ENCODE measurements at regions not wholly inside any gene's neighbourhood (a gene's known extent, or its start where the extent isn't known, plus 50 kb on each side); places are given as distances from the start of the nearest gene placed in this dataset.
"Not testable (repeated sequence)": the region's sequence is repeated elsewhere in the genome, so short reads cannot be mapped to it uniquely, and the experiment has no call there.

- Mint-ChIP-seq H3K36me3 (ENCODE audit: insufficient read depth) (no peaks in the 10 kb centered on the region), H3K27me3 (no peaks in the 10 kb centered on the region), H3K9me3 (no peaks in the 10 kb centered on the region), H3K4me1 (ENCODE audit: low read depth in 2 of 2) (no peaks in the 10 kb centered on the region), H3K4me3 (no peak overlapping the region), H3K27ac (no peak overlapping the region)
- no peak for ATAC-seq (replicated peaks)
- DNase-seq: no peak
Observed at GRCh38 chr2:137873536-137874244, 90.6 kb upstream of the HNMT start.

GRCh38 chr2:137879121-137879520 lies 85.2 kb upstream of the HNMT start:
- Mint-ChIP-seq H3K36me3 (ENCODE audit: insufficient read depth) (no peaks in the 10 kb centered on the region), H3K4me1 (ENCODE audit: low read depth in 2 of 2) (no peaks in the 10 kb centered on the region), H3K27me3 (no peaks in the 10 kb centered on the region), H3K27ac (no peak overlapping the region), H3K4me3 (no peak overlapping the region), H3K9me3 (peaks cover 0 to 4% of the 10 kb centered on the region in 2 donors)
- ATAC-seq (replicated peaks): no peak
- DNase-seq: no peak

- H3K36me3 Mint-ChIP-seq (ENCODE audit: insufficient read depth): no peaks in the 10 kb centered on the region
Observed at GRCh38 chr2:137881711-137882110, 82.6 kb upstream of the HNMT start.

GRCh38 chr2:137886083-137886831 lies 78.0 kb upstream of the HNMT start:
- Mint-ChIP-seq H3K27ac (no peak overlapping the region), H3K4me1 (ENCODE audit: low read depth in 2 of 2) (no peaks in the 10 kb centered on the region), H3K9me3 (peaks cover 0 to 4% of the 10 kb centered on the region in 2 donors), H3K4me3 (no peak overlapping the region), H3K36me3 (ENCODE audit: insufficient read depth) (no peaks in the 10 kb centered on the region), H3K27me3 (no peaks in the 10 kb centered on the region)
- ATAC-seq (replicated peaks): no peak
- DNase-seq: no peak

More at GRCh38 chr2:137881711-137882110, 82.6 kb upstream of the HNMT start:
- H3K9me3 Mint-ChIP-seq: peaks cover 0 to 4% of the 10 kb centered on the region in 2 donors
- DNase-seq (no peak), ATAC-seq (replicated peaks) (no peak)
- no peak overlapping the region for H3K27ac Mint-ChIP-seq
- H3K4me3 Mint-ChIP-seq: no peak overlapping the region
- no peaks in the 10 kb centered on the region for H3K27me3 Mint-ChIP-seq
- H3K4me1 Mint-ChIP-seq (ENCODE audit: low read depth in 2 of 2): no peaks in the 10 kb centered on the region

- Mint-ChIP-seq H3K27ac (no peak overlapping the region), H3K4me1 (ENCODE audit: low read depth in 2 of 2) (no peaks in the 10 kb centered on the region), H3K4me3 (no peak overlapping the region), H3K36me3 (ENCODE audit: insufficient read depth) (no peaks in the 10 kb centered on the region), H3K27me3 (no peaks in the 10 kb centered on the region), H3K9me3 (peaks cover 0 to 2% of the 10 kb centered on the region in 2 donors)
- ATAC-seq (replicated peaks) (no peak), DNase-seq (no peak)
Observed at GRCh38 chr2:137888845-137889244, 75.4 kb upstream of the HNMT start.

GRCh38 chr2:137892739-137893138 lies 71.5 kb upstream of the HNMT start:
- Mint-ChIP-seq H3K4me3 (no peak overlapping the region), H3K27ac (no peak overlapping the region), H3K36me3 (ENCODE audit: insufficient read depth) (no peaks in the 10 kb centered on the region), H3K4me1 (ENCODE audit: low read depth in 2 of 2) (no peaks in the 10 kb centered on the region), H3K9me3 (peaks cover 0 to 2% of the 10 kb centered on the region in 2 donors), H3K27me3 (no peaks in the 10 kb centered on the region)
- ATAC-seq (replicated peaks) (no peak), DNase-seq (no peak)

- H3K4me3 Mint-ChIP-seq: no peak overlapping the region
- no peaks in the 10 kb centered on the region for H3K4me1 Mint-ChIP-seq (ENCODE audit: low read depth in 2 of 2)
- ATAC-seq (replicated peaks) (no peak), DNase-seq (no peak)
- H3K27ac Mint-ChIP-seq: no peak overlapping the region
- no peaks in the 10 kb centered on the region for H3K36me3 Mint-ChIP-seq (ENCODE audit: insufficient read depth)
- H3K27me3 Mint-ChIP-seq: no peaks in the 10 kb centered on the region
- peaks cover 0 to 2% of the 10 kb centered on the region in 2 donors for H3K9me3 Mint-ChIP-seq
Observed at GRCh38 chr2:137893145-137893544, 71.1 kb upstream of the HNMT start.

GRCh38 chr2:137896467-137896866 lies 67.8 kb upstream of the HNMT start:
- Mint-ChIP-seq H3K4me1 (ENCODE audit: low read depth in 2 of 2) (no peaks in the 10 kb centered on the region), H3K27ac (no peak overlapping the region), H3K9me3 (peaks cover 0 to 2% of the 10 kb centered on the region in 2 donors), H3K36me3 (ENCODE audit: insufficient read depth) (no peaks in the 10 kb centered on the region), H3K27me3 (no peaks in the 10 kb centered on the region), H3K4me3 (no peak overlapping the region)
- ATAC-seq (replicated peaks) (no peak), DNase-seq (no peak)

GRCh38 chr2:137897082-137897481 lies 67.2 kb upstream of the HNMT start:
- Mint-ChIP-seq H3K36me3 (ENCODE audit: insufficient read depth) (no peaks in the 10 kb centered on the region), H3K4me3 (no peak overlapping the region), H3K9me3 (peaks cover 0 to 2% of the 10 kb centered on the region in 2 donors), H3K4me1 (ENCODE audit: low read depth in 2 of 2) (no peaks in the 10 kb centered on the region), H3K27ac (no peak overlapping the region), H3K27me3 (no peaks in the 10 kb centered on the region)
- no peak for DNase-seq
- ATAC-seq (replicated peaks): no peak

- Mint-ChIP-seq H3K4me1 (ENCODE audit: low read depth in 2 of 2) (no peaks in the 10 kb centered on the region), H3K27ac (no peak overlapping the region)
Observed at GRCh38 chr2:137900421-137901141, 63.7 kb upstream of the HNMT start.

GRCh38 chr2:137910641-137911040 lies 53.6 kb upstream of the HNMT start:
- no peak for DNase-seq
- Mint-ChIP-seq H3K36me3 (ENCODE audit: insufficient read depth) (no peaks in the 10 kb centered on the region), H3K4me1 (ENCODE audit: low read depth in 2 of 2) (no peaks in the 10 kb centered on the region), H3K27ac (no peak overlapping the region), H3K4me3 (no peak overlapping the region), H3K9me3 (no peaks in the 10 kb centered on the region), H3K27me3 (no peaks in the 10 kb centered on the region)
- ATAC-seq (replicated peaks): no peak

More at GRCh38 chr2:137900421-137901141, 63.7 kb upstream of the HNMT start:
- H3K36me3 Mint-ChIP-seq (ENCODE audit: insufficient read depth): no peaks in the 10 kb centered on the region
- H3K27me3 Mint-ChIP-seq: no peaks in the 10 kb centered on the region
- no peaks in the 10 kb centered on the region for H3K9me3 Mint-ChIP-seq
- H3K4me3 Mint-ChIP-seq: no peak overlapping the region
- ATAC-seq (replicated peaks): no peak
- no peak for DNase-seq

- Mint-ChIP-seq H3K27ac (no peak overlapping the region), H3K36me3 (ENCODE audit: insufficient read depth) (no peaks in the 10 kb centered on the region), H3K4me1 (ENCODE audit: low read depth in 2 of 2) (no peaks in the 10 kb centered on the region), H3K4me3 (no peak overlapping the region), H3K9me3 (no peaks in the 10 kb centered on the region), H3K27me3 (no peaks in the 10 kb centered on the region)
- ATAC-seq (replicated peaks) (no peak), DNase-seq (no peak)
Observed at GRCh38 chr2:137912371-137912770, 51.9 kb upstream of the HNMT start.

- DNase-seq (no peak), ATAC-seq (replicated peaks) (no peak)
- Mint-ChIP-seq H3K4me3 (no peak overlapping the region), H3K27me3 (no peaks in the 10 kb centered on the region), H3K36me3 (ENCODE audit: insufficient read depth) (no peaks in the 10 kb centered on the region), H3K27ac (no peak overlapping the region), H3K9me3 (no peaks in the 10 kb centered on the region), H3K4me1 (ENCODE audit: low read depth in 2 of 2) (no peaks in the 10 kb centered on the region)
Observed at GRCh38 chr2:137913169-137913568, 51.1 kb upstream of the HNMT start.

- not testable (repeated sequence) for ATAC-seq (replicated peaks); H3K27me3 Mint-ChIP-seq; H3K27ac Mint-ChIP-seq; H3K4me3 Mint-ChIP-seq; H3K9me3 Mint-ChIP-seq; DNase-seq; H3K4me1 Mint-ChIP-seq (ENCODE audit: low read depth in 2 of 2); H3K36me3 Mint-ChIP-seq (ENCODE audit: insufficient read depth)
Observed at GRCh38 chr2:137913648-137914047, 50.6 kb upstream of the HNMT start.

Data from effector memory CD8-positive, alpha-beta T cell (primary cell).